AG08396 (cell line): ENCODE measurements at regions not wholly inside any gene's neighbourhood (a gene's known extent, or its start where the extent isn't known, plus 50 kb on each side); places are given as distances from the start of the nearest gene placed in this dataset.
A peak's percentile ranks its signal among the peaks of the same experiment; 100 is the strongest.

Source experiments
- DNase-seq: peaks from one replicate; pipeline ENCODE4 v3.0.0; 2012; ENCODE audit warnings: low spot score, mixed read lengths

GRCh38 chr18:5091741-5092140 is 105.3 kb downstream of the AKAIN1 start:
- no peak for DNase-seq

- DNase-seq: no peak
Measured at GRCh38 chr18:5075297-5075696, 121.8 kb downstream of the AKAIN1 start.

DNA sequence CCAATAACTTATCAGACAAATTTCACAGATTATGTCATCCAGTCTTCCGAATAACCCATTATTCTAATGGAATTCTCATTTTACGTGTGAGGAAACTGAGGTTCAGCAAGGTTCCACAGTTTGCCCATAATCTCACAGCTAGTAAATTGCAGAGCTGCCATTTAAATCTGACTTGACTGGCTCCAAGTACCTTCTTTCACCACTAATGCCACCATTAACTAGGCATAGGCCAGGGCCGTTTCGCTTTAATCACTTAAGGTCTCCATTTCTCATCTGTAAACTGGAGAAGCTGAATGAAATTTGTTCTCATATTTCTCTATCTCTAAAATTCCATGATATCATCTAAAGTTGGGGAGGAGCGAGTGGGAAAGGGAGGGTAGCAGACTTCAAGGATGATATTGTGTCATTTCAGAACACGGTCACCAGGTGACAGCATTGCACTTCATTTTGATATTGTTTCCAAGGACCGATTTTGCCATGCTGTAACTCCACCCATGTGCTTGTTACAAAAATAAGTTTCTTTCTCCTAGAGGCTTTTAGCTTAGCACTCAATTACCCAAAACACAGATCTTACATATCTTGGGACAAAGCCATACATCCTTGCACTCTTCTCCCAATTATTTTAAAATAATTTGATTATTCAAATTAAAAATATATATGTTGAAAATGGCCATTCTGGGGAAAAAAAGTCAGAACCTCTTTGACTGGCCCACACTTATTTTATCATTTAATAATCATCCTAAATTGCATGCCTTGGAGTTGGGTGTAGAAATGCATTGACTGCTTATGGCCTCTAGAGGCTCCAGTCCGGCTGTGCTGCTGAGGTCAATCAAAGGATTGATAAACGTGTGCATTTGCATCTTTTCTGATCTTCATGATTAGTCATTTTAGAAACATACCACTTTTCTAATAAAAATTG is 123.8 kb downstream of the AKAIN1 start:
- peak; percentile 5 for DNase-seq

GRCh38 chr18:5068851-5069250 is 128.2 kb downstream of the AKAIN1 start:
- DNase-seq: no peak

DNA sequence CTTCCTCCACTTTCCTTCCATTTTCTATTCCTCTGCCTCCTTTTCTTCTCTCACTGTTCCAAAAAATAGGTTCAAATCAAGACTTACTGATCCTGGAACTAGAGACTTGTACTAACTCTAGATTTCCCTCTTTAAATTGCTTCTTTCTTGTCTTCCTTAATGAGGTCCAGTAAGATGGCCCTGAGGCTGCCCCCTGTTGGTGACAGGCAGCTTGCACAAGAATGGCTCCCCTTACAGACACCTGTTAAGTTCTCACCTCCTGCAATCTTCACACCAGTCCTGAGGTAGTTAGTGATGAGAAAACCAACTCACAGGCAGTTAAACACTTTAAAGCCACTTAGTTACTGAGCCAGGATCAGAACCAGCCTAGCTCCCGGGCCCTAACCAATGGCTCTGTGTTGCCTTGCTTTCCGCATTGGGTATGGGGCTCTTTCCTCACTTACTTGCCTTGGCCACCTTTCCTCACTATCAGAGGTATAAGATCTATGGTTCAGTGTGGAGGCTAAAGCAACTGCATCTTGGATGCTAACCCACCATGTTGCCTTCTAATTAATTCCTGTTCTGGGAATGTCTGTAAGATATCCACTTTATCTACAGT is 130.6 kb downstream of the AKAIN1 start:
- no peak for DNase-seq

DNA sequence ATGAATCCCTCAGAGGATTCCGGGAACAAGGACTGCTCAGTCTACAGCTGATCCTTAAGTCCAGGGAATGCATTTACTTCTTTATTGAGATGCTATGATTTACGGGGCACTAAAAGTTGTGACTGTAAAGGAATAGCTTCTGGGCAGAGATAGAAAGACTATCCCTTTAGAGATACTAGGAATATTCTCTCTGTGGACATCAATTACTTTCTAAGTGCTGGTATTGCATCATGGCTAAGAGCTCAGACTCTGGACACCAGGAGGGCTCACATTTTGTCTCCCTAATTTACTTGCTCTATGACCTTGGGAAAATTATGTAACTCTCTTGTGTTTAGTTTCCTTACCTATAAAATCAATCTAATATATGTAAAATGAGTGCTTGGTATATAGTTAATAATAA is 131.4 kb downstream of the AKAIN1 start:
- no peak for DNase-seq

- no peak for DNase-seq
Measured at GRCh38 chr18:5064841-5065370, 132.2 kb downstream of the AKAIN1 start.

- no peak for DNase-seq
Measured at GRCh38 chr18:5061785-5062184, 135.3 kb downstream of the AKAIN1 start.

DNA sequence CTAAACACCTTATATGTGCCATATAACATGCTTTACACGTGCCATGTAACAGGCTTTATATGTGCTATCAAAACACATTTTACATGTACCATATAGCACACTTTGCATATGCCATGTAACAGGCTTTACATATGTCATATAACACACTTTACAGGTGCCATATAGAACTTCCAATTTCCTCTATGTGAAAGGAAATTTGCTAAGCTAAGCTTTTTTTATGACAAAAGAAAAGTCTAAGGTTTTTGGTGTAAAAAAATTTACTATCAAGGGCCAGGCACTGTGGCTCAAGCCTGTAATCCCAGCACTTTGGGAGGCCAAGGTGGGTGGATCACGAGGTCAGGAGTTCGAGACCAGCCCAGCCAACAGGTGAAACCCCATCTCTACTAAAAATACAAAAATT is 136.5 kb downstream of the AKAIN1 start:
- no peak for DNase-seq

GRCh38 chr18:5059696-5060032 is 137.4 kb downstream of the AKAIN1 start:
- no peak for DNase-seq

- no peak for DNase-seq
Measured at GRCh38 chr18:5058768-5059695, 138.0 kb downstream of the AKAIN1 start.

DNA sequence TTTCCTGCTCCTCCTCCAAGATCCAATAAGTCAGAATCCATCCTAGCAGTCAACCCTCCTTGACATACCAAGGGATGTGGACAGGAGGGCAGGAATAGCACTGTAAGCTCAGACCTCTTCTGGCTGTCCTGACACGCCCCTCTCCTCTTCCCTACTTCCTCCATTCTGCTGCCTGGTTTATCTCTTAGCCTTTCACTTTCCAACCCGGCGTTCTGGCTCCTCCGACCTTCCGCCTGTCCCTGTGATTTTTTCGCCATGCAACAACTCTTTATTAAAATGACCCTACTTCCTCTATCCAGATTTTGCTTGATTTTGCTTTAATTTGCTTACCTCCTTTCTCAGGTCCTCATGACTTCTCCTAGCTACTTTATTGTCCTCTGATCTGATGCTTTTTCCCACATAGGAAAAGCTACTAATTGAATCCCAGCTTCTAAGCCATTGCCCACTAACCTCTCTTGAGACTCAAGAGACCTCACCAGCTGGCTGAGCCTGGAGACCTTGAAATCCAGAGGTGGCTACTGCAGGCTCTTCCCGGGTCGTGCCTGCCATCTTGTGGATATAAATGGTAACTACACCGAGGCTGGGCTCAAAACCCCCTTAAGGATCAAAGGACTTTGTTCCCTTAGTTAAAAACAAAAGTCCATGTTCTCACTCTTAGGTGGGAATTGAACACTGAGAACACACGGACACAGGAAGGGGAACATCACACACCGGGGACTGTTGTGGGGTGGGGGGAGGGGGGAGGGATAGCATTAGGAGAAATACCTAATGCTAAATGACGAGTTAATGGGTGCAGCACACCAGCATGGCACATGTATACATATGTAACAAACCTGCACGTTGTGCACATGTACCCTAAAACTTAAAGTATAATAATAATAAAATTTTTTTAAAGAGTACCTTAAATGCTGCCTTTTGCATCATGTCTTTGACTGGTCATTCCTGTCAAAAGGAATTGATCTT is 139.4 kb downstream of the AKAIN1 start:
- DNase-seq: peak; percentile 35

DNA sequence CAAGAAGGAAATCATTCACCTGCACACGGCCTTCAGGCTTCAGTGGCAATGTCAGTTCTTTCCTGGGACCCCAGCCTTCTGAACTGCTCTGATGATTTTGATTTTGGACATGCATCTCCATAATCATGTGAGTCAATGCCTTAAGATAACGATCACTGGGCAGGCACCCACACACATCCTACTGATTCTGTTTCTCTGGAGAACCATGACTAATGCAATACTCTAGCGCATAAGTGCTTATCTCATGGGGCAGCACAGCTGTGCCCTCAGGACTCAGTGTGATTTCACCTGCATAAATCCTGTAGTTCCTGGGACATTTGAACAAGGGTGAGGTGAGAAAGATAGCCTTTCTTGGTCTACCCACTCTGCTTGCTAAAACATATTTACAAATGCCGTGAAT is 144.6 kb downstream of the AKAIN1 start:
- no peak for DNase-seq

- DNase-seq: no peak
Measured at GRCh38 chr18:5051207-5051606, 145.8 kb downstream of the AKAIN1 start.

DNA sequence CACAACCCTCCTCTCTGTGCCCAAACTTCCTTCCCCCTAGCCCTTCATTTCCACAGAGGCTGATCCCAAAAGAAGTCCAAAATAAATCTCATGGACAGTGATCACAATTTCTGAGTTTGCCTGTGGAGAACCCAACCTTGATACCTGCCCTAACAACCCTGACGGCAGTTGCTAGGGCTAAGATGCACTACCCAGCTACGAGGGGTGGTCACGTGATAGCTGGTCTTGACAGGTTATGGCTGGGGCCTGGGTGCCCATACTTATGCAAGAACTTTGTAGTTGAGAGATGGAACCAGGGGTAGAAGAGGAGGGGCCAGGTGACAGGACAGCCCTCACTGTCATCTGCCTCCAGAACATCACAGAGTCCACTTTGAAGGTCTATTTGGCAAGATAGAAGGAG is 147.9 kb downstream of the AKAIN1 start:
- DNase-seq: no peak

DNA sequence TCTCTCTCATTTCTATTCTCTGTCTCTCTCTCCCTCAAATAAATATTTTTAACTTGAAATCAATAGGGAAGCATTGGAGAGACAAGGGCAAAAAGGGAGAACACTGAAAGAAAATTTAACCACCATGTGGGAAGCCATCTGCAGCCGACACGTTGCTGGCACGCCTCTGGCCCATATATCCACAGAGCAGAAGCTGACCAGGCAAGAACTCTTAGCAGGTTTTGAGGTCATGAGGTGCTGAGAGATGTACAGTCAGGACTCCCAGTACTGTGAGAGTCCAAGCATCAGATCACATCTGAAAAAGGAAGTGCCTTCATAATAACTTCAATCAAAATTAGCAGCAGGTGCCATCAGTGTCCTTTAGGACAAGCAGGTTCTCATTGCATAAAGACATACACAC is 156.6 kb downstream of the AKAIN1 start:
- no peak for DNase-seq

DNA sequence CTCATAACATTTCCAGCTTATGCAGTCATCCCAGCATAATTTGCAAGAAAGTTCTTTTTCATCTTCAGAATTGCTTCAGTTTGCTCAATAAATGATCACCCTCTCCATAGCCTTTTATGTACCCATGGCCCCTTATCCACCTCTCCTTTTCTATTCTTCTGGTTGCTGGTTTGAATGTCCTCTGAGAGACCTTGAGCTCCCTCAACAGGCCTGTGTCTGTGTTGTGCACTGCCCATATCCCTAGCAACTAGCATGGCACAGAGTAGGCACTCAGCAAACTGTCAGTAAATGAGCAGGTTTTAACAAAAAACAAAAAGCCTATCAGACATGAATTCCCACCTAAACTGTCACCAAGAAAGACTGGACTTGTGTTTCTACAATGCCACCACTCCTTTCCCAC is 160.5 kb downstream of the AKAIN1 start:
- no peak for DNase-seq

DNA sequence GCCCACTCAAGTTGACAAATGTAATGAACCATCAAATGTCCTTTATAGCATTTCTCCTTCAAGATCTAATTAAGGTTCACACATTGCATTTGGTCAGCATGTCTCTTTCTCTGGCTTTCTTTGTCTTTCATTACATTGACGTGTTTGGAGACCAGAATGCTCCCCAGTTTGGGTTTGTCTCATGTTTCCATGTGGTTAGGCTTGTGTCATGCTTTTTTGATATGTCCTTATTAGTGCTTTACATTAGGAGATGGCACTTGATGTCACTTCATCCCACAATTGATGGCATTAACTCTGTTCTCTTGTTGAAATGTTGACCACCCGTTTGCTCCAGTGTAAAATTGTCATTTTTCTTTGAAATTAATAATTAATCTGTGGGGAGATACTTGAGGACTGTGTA is 165.8 kb downstream of the AKAIN1 start:
- DNase-seq: no peak

DNA sequence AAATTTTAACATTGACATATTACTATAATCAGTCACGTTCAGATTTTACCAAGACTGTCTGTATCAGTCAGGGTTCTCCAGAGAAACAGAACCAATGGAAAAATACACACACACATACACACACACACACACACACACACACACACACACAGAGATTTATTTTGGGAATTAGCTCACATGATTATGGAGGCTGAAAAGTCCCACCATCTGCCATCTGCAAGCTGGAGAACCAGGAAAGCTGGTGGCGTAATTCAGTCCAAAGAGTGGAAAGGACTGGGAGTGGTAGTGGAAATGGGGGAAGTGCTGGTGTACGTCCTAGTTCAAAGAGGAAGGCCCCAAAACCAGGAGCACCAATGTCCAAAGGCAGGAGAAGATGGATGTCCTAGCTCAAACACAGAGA is 166.4 kb downstream of the AKAIN1 start:
- no peak for DNase-seq

GRCh38 chr18:5029592-5029991 is 167.5 kb downstream of the AKAIN1 start:
- DNase-seq: no peak

DNA sequence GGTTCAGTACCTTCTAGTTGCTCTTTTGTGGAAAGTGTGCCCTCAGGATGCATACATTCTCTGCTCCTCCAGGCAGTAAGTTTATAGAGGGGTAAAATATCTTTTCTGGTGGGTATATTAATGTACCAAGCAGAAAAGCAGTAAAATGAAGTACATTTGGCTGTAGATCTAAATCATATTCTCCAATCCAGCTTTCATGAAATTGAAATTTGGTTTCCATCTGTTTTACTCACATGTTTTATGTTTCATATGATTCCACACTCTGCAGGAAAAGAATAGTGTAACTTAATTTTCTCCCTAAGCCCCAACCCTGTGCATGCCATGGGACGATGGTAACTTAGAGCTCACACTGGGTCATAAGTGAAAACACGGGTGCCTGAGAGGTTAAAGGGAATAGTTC is 172.3 kb downstream of the AKAIN1 start:
- no peak for DNase-seq
